ENCODE measurements at regions not wholly inside any gene's neighbourhood (a gene's known extent, or its start where the extent isn't known, plus 50 kb on each side); places are given as distances from the start of the nearest gene placed in this dataset.
"Not testable (repeated sequence)": the region's sequence is repeated elsewhere in the genome, so short reads cannot be mapped to it uniquely, and the experiment has no call there.

GRCh38 chr7:91480470-91480869 is 216.2 kb downstream of the FZD1 start:
- not testable (repeated sequence) for TF ChIP-seq CTCF (conservative IDR thresholded peaks at IDR 0.05; ENCODE audit: low read depth, low read length); EZH2 (IDR thresholded peaks at IDR 0.05; ENCODE audit: borderline replicate concordance, low read depth, low read length, poor library complexity, severe bottlenecking)

Measured in A673 (cell line).